Smooth muscle cell (in vitro differentiated cells): ENCODE measurements at regions not wholly inside any gene's neighbourhood (a gene's known extent, or its start where the extent isn't known, plus 50 kb on each side); places are given as distances from the start of the nearest gene placed in this dataset.
"Not testable (repeated sequence)": the region's sequence is repeated elsewhere in the genome, so short reads cannot be mapped to it uniquely, and the experiment has no call there.

ENCODE experiments used
- DNase-seq: peaks from one replicate; lab custom pipeline; 2025; ENCODE audit not compliant: unreplicated experiment; lab: John Stamatoyannopoulos, UW
- H2AFZ ChIP-seq: fragments of 200-600 bp; sonication (generic); 2 replicates; pipeline ENCODE4 v1.6.0; 2016; ENCODE audit warnings: antibody characterized with exemption, low read depth, mild to moderate bottlenecking
- H3F3A ChIP-seq: fragments of 200-600 bp; sonication (generic); 2 replicates; pipeline ENCODE4 v1.6.0; 2017; ENCODE audit warnings: antibody characterized with exemption, low read depth
- H3K27ac ChIP-seq: fragments of 200-600 bp; sonication (generic); 2 replicates; pipeline ENCODE4 v1.5.1; 2016; ENCODE audit warnings: low read depth, mild to moderate bottlenecking
- H3K27me3 ChIP-seq: fragments of 200-600 bp; sonication (generic); 2 replicates; pipeline ENCODE4 v1.6.1; 2016; ENCODE audit warnings: low read depth, mild to moderate bottlenecking
- H3K36me3 ChIP-seq: fragments of 200-600 bp; sonication (generic); 2 replicates; pipeline ENCODE4 v1.5.1; 2016; ENCODE audit warnings: low read depth
- H3K4me1 ChIP-seq: fragments of 200-600 bp; sonication (generic); 2 replicates; pipeline ENCODE4 v1.5.1; 2016; ENCODE audit warnings: low read depth
- H3K4me2 ChIP-seq: fragments of 200-600 bp; sonication (generic); 2 replicates; pipeline ENCODE4 v1.6.0; 2016; ENCODE audit warnings: mild to moderate bottlenecking
- H3K4me3 ChIP-seq: fragments of 200-600 bp; sonication (generic); 2 replicates; pipeline ENCODE4 v1.5.1; 2016; ENCODE audit warnings: mild to moderate bottlenecking
- H3K79me2 ChIP-seq: fragments of 200-600 bp; sonication (generic); 2 replicates; pipeline ENCODE4 v1.6.0; 2016; ENCODE audit warnings: low read depth, mild to moderate bottlenecking
- H3K9ac ChIP-seq: fragments of 200-600 bp; sonication (generic); 2 replicates; pipeline ENCODE4 v1.6.0; 2016; ENCODE audit warnings: low read depth
- H3K9me3 ChIP-seq: fragments of 200-600 bp; sonication (generic); replicated peaks from 2 replicates; pipeline ENCODE4 v1.5.1; 2016; ENCODE audit warnings: low read depth
- H4K20me1 ChIP-seq: fragments of 200-600 bp; sonication (generic); 2 replicates; pipeline ENCODE4 v1.6.0; 2016; ENCODE audit warnings: low read depth
- CTCF ChIP-seq: fragments of 200-600 bp; sonication (generic); IDR thresholded peaks from 2 replicates; pipeline ENCODE4 v1.5.1; 2017; ENCODE audit warnings: borderline replicate concordance, mild to moderate bottlenecking, antibody characterized with exemption; ENCODE audit not compliant: insufficient read depth, poor library complexity, severe bottlenecking
- WGBS: methylation state at CpG from one replicate; pipeline ENCODE4 v1.1.7; 2016; ENCODE audit warnings: low lambda C conversion rate; 5-methylcytosine and 5-hydroxymethylcytosine counted together

GRCh38 chr6:112413780-112414179 is 66.7 kb downstream of the RFPL4B start:
- no peaks in the 10 kb centered on the region for H3F3A ChIP-seq
- H3K4me1 ChIP-seq = no peaks in the 10 kb centered on the region
- no peak overlapping the region for H3K27ac ChIP-seq
- no peak for TF ChIP-seq CTCF
- H3K4me2 ChIP-seq = no peak overlapping the region
- 56% methylated on average over 1 of the region's 1 CpG for WGBS
- no peaks in the 10 kb centered on the region for H3K9me3 ChIP-seq
- no peak overlapping the region for H3K4me3 ChIP-seq
- no peak overlapping the region for H3K9ac ChIP-seq
- H4K20me1 ChIP-seq = no peaks in the 10 kb centered on the region
- no peaks in the 10 kb centered on the region for H3K36me3 ChIP-seq
- H3K27me3 ChIP-seq = no peaks in the 10 kb centered on the region
- no peak overlapping the region for H2AFZ ChIP-seq
- no peak for DNase-seq
- H3K79me2 ChIP-seq = no peaks in the 10 kb centered on the region

- Histone ChIP-seq H3K4me1 (no peaks in the 10 kb centered on the region), H3K4me2 (no peak overlapping the region), H3K36me3 (no peaks in the 10 kb centered on the region), H3K27me3 (no peaks in the 10 kb centered on the region), H3K27ac (no peak overlapping the region), H3K4me3 (no peak overlapping the region), H3F3A (no peaks in the 10 kb centered on the region), H4K20me1 (no peaks in the 10 kb centered on the region), H2AFZ (no peak overlapping the region), H3K79me2 (no peaks in the 10 kb centered on the region), H3K9ac (no peak overlapping the region), H3K9me3 (no peaks in the 10 kb centered on the region)
- TF ChIP-seq CTCF = no peak
- WGBS = 78% methylated on average over 2 of the region's 2 CpGs
- DNase-seq = no peak
Observed at GRCh38 chr6:112415366-112415765, 68.2 kb downstream of the RFPL4B start.

- no peak for DNase-seq
- H3F3A ChIP-seq = no peaks in the 10 kb centered on the region
- no peaks in the 10 kb centered on the region for H3K79me2 ChIP-seq
- no peak overlapping the region for H3K4me3 ChIP-seq
- H3K36me3 ChIP-seq = no peaks in the 10 kb centered on the region
- H3K27me3 ChIP-seq = no peaks in the 10 kb centered on the region
- no peaks in the 10 kb centered on the region for H3K4me1 ChIP-seq
- H3K9me3 ChIP-seq = no peaks in the 10 kb centered on the region
- H3K4me2 ChIP-seq = no peak overlapping the region
- no peak for TF ChIP-seq CTCF
- 91% methylated on average over 4 of the region's 4 CpGs for WGBS
- no peak overlapping the region for H3K9ac ChIP-seq
- H2AFZ ChIP-seq = no peak overlapping the region
- no peak overlapping the region for H3K27ac ChIP-seq
- no peaks in the 10 kb centered on the region for H4K20me1 ChIP-seq
Observed at GRCh38 chr6:112416866-112417265, 69.7 kb downstream of the RFPL4B start.

- H3K4me3 ChIP-seq, H3K27ac ChIP-seq, H3K36me3 ChIP-seq, H3K9me3 ChIP-seq, H3K4me2 ChIP-seq, H2AFZ ChIP-seq, H3K9ac ChIP-seq, H4K20me1 ChIP-seq, DNase-seq, H3K4me1 ChIP-seq, H3K27me3 ChIP-seq, H3F3A ChIP-seq, H3K79me2 ChIP-seq: not testable (repeated sequence)
- WGBS = 94% methylated on average over 4 of the region's 4 CpGs
Observed at GRCh38 chr6:112427011-112427410, 79.9 kb downstream of the RFPL4B start.
